DLD1 (cell line): ENCODE measurements at regions not wholly inside any gene's neighbourhood (a gene's known extent, or its start where the extent isn't known, plus 50 kb on each side); places are given as distances from the start of the nearest gene placed in this dataset.

ENCODE experiments used
- in situ Hi-C: cut with HindIII; loops from 2 replicates; pipeline ENCODE4 v1.10.0; 2017; ENCODE audit warnings: low sequenced_read_pairs

DNA sequence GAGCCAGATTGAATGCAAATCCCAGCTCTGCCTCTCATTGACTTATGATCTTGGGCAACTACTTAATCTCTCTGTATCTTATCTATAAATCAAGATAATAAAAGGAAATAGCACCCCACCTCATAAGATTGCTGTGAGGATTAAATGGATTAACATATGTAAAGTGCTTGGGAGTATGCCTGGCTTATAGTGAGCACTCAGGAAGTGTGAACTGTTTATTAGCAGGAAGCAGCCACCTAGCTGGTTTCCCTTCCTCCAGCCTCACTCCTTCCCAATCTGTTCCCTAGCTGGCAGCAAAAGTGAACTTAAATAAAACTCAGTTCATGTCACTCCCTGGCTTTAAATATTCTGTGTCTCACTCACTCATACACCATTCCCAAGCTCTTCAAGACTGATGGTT, 526.6 kb upstream of the PKDCC start:
- in situ Hi-C loops = no loop called here

GRCh38 chr2:41527525-41528323, 520.1 kb upstream of the PKDCC start:
- in situ Hi-C loops = no loop called here

GRCh38 chr2:41535575-41535974, 512.2 kb upstream of the PKDCC start:
- in situ Hi-C loops = no loop called here

GRCh38 chr2:41540272-41540998, 507.4 kb upstream of the PKDCC start:
- in situ Hi-C loops = no loop called here

DNA sequence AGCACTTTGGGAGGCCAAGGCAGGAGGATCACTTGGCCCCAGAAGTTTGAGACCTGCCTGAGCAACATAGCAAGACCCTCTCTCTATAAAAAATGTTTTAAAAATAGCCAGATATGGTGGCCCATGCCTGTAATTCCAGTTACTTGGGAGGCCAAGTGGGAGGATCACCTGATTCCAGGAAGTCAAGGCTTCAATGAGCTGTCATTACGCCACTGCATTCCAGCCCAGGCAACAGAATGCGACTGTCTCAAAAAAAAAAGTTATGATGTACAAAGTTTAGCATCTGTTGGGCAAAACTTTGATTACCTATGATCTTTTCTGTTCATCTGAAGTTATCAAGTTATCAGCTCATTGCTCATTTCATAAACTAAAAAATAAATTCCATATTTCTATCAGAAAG, 504.1 kb upstream of the PKDCC start:
- in situ Hi-C loops = no loop called here

GRCh38 chr2:41544709-41545108, 503.1 kb upstream of the PKDCC start:
- in situ Hi-C loops = no loop called here

DNA sequence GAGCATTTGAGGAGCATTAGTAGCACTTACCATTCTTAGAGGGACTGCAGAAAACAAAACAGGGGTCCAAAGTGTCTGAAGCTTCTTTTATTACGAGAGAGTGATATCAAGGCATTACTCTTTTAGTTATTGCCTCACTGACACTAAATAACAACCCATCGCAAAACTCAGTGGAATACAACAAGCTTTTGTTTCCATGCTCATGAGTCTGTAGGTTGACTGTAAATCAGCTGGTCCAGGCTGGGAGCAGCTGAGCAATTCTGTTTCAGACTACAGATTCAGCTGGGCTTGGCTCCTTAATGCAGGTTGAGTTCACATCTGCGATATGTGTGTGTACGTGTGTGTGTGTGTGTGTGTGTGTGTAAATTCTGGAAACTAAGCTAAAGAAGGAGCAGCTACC, 501.8 kb upstream of the PKDCC start:
- in situ Hi-C loops = no loop called here

DNA sequence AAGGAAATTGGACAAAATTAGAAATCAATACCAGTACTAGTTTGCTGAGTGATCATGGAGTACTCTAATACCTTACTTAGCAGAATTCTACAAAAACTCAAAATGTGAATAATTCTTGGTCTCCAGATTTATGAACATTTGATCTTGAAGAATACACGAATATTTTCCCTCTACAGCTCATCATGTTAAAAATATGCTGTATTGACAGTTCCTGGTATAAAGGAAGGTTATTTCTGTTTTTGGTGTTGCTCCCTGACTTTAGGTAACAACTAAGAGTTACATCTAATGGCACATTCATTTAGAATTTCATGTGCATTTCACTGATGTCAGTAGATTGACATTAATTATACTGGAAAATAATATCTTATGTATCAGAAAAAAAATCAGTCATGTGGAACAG, 479.2 kb upstream of the PKDCC start:
- in situ Hi-C loops = no loop called here

DNA sequence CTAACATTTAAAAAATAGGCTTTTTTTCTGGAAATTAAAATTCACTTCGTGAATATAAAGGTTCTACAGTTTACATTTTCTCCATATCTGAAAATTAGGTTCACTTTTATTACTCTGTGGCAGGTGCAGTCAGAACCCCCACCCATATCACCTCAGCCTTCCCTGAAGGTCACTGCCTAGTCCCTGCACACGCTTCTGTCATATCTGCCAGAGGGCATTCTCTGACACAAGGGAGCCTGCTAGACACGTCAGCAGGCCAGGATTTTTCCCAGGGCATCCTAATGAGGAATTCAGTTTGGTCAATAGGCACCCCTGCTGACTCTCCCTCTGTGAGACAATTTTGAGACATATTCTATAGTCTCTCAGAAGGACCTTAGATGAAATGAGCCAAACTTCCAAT, 475.7 kb upstream of the PKDCC start:
- in situ Hi-C loops = no loop called here

DNA sequence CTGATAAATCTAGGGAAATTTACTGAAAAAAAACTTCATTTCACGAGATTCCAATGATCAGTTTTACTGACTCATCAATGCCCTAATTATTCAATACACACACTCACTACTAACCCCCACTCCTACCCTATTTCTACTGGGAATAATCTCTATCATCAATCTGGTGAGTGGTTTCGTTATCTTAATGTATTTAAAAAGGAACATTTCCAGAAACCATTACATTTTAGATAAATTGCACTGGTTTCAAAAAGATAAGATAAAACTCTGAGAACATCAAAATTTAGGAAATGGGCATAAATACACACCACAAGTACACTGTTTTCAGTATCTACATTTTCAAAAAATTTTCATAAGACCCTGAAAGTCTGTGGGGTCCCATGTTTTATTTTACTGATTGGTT, 471.4 kb upstream of the PKDCC start:
- in situ Hi-C loops = no loop called here

DNA sequence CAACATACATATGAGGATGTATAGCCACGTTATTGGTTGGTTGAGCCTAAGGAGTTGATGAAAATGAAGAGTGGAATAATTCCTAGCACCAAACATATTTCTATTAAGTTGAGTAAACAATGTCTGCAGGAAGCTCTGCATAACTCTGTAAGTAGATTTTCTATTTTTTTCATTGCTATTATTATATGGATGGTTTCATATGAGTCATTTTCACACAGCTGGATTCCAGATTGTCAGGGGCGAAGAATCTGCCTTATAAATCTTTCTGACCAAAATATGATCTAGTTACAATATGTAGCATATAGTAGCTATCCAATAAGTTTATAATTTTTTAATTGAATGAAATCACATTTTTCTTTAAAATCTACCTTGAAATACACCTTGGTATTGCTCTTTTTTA, 468.0 kb upstream of the PKDCC start:
- in situ Hi-C loops = no loop called here

DNA sequence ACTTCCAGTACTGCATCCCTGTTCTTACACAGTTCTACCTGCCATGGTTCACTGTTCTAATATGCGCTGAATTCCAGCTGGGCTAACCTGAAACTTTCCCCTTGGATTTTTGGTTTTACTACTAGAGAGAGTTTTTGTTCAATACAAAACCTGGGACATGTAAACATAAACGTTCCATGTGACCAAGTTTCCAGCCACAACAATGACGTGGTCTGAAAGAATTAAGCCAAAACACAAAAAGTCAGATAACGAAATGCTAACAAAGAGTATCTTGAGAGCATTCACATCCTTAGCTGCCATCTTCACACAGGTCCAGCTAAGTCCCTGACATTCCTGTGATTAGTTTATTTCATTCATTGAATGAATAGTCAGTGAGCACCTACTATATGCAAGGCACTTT, 467.0 kb upstream of the PKDCC start:
- in situ Hi-C loops = no loop called here

DNA sequence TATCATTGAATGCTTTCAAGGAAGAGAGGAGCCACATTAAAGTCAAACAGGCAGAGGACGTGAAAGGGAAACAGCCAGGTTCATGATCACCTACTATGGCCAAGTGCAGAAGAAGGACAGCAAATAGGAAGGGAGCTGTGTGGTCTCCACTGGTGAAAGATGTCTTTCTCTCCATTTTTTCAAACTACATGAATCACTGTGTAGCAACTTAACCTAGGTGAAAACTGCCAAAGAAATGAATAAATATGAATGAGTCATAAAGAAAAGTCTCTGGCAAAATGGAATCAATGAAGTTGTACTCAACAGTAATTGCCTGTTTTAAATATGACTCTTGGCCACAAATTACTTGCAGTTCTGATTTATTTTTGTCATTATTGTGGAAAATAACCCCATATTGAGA, 452.6 kb upstream of the PKDCC start:
- in situ Hi-C loops = no loop called here

DNA sequence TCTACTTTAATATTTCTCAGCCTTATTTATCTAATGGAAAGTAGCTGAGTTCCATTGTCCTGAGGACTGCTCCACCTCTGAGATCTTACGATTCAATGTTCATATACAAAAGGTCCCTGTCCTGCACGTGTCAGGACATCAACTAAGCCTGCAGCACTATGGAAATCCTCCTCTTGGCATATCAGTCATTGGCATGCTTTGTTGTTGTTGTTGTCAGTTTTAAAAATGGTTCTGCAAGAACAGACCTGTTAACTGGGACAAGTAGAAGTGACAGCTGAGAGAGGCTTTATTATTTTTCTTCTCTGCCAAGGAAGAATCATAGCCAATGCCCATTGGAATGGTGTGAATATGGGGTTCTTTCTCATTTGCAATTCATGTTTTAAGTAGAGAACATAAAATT, 450.1 kb upstream of the PKDCC start:
- in situ Hi-C loops = no loop called here

GRCh38 chr2:41598161-41598894, 449.5 kb upstream of the PKDCC start:
- in situ Hi-C loops = no loop called here

GRCh38 chr2:41600460-41600859, 447.4 kb upstream of the PKDCC start:
- in situ Hi-C loops = no loop called here

GRCh38 chr2:41602341-41602740, 445.5 kb upstream of the PKDCC start:
- in situ Hi-C loops = no loop called here

DNA sequence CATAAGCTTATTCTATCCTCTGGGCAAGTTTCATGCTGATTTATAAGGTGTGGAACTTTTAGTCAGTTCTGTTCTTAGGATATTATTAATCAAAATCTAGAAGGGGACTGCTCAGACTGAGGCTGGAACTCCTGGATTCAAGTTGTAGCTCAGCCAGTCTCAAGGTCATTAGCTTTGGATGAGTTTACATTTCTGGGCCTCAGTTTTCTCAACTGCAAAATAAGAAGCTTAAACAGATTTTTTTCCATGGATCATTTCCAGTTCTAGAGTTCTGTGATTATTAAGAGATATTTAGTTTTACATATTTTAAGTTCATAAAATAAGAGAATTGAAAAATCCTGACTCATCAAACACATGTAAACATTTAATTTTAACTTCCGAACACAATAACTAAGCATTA, 442.5 kb upstream of the PKDCC start:
- in situ Hi-C loops = no loop called here

- in situ Hi-C loops = no loop called here
Observed at GRCh38 chr2:41605914-41606313, 441.9 kb upstream of the PKDCC start.

GRCh38 chr2:41610501-41611190, 437.2 kb upstream of the PKDCC start:
- in situ Hi-C loops = no loop called here

DNA sequence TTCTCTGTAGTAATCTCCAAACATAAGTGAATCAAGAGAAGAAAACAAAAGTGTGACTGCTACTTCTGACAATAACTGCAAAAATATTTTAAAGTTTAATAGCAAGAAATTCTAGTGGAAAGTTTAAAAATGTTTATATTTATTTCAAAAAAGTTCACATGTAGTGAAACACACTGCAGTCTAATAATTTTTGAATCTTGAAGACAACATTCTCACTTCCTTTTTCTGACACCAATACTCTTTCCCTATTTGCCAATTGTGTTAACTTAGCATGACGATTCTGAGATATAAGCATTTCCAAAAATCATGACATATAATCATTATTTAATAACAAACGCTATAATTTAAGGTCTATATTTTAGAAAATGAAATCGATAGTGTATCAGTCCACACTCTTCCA, 429.1 kb upstream of the PKDCC start:
- in situ Hi-C loops = no loop called here
